ENCODE measurements at regions not wholly inside any gene's neighbourhood (a gene's known extent, or its start where the extent isn't known, plus 50 kb on each side); places are given as distances from the start of the nearest gene placed in this dataset.

DNA sequence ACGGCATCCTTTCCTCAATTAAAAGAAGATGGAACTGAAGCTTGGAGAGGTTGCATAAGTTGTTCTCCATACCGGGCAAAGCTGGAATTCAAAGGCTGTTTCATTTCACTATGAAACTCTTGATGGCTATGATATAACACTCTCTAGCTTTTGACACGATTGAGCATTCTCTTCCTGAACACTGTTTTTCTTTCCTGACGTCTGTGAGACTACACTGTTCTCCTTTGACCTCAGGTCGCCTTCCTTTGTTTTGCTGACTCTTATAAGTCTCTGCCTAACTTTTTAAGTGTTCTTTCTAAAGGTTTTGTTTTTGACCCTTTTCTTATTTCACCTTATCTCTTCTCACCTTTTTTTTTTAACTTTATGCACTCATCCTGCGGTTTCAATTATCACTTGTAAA lies 261.8 kb upstream of the LINC00305 start:
- TF ChIP-seq EZH2 (IDR thresholded peaks at IDR 0.05; ENCODE audit: low read length, unreplicated experiment) (no peak), EZH2phosphoT487 (IDR thresholded peaks at IDR 0.05; ENCODE audit: borderline replicate concordance, low read length) (no peak)
- TF ChIP-seq, protein P1, sequence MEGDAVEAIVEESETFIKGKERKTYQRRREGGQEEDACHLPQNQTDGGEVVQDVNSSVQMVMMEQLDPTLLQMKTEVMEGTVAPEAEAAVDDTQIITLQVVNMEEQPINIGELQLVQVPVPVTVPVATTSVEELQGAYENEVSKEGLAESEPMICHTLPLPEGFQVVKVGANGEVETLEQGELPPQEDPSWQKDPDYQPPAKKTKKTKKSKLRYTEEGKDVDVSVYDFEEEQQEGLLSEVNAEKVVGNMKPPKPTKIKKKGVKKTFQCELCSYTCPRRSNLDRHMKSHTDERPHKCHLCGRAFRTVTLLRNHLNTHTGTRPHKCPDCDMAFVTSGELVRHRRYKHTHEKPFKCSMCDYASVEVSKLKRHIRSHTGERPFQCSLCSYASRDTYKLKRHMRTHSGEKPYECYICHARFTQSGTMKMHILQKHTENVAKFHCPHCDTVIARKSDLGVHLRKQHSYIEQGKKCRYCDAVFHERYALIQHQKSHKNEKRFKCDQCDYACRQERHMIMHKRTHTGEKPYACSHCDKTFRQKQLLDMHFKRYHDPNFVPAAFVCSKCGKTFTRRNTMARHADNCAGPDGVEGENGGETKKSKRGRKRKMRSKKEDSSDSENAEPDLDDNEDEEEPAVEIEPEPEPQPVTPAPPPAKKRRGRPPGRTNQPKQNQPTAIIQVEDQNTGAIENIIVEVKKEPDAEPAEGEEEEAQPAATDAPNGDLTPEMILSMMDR (conservative IDR thresholded peaks at IDR 0.05; ENCODE audit: low read depth, low read length): no peak

Data from PC-3 (cell line).